ENCODE measurements at regions not wholly inside any gene's neighbourhood (a gene's known extent, or its start where the extent isn't known, plus 50 kb on each side); places are given as distances from the start of the nearest gene placed in this dataset.
"Not testable (repeated sequence)": the region's sequence is repeated elsewhere in the genome, so short reads cannot be mapped to it uniquely, and the experiment has no call there.

DNA sequence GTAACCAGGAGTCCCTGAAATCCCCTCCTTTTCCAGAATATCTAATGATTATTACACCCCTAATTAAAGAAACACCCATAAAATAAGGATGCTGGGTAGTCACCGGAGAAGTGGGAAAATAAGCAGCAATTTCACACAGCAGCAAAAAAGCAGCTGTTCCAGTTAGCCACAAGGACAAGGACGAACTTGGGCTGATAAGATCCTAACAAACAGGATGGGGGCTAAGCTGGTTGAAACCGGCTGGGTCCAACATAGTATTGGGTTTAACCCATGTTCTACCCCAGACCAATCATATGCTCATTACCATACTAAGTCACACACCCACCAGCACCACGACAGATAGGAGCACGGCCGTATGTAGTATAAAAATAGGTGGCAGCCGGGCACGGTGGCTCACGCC is 100.7 kb downstream of the RPL10L start:
- Histone ChIP-seq H3K9me2 (replicated peaks; ENCODE audit: insufficient read depth, low read length) (no peaks in the 10 kb centered on the region), H3K27me3 (replicated peaks; ENCODE audit: insufficient read depth, low read length) (no peaks in the 10 kb centered on the region), H3K4me3 (ENCODE audit: low read length) (no peak overlapping the region), H3K79me2 (ENCODE audit: low read length) (no peaks in the 10 kb centered on the region), H3K9me3 (replicated peaks; ENCODE audit: insufficient read depth, low read length) (no peaks in the 10 kb centered on the region), H3K4me2 (ENCODE audit: low read depth, low read length) (no peak overlapping the region), H2AFZ (ENCODE audit: low read length) (no peak overlapping the region), H3K27ac (ENCODE audit: low read length) (no peak overlapping the region), H3K36me3 (replicated peaks; ENCODE audit: insufficient read depth, low read length) (no peaks in the 10 kb centered on the region), H3F3A (ENCODE audit: insufficient read depth, low read length) (no peaks in the 10 kb centered on the region), H3K4me1 (ENCODE audit: low read length) (no peaks in the 10 kb centered on the region), H4K20me1 (ENCODE audit: insufficient read depth, low read length) (no peaks in the 10 kb centered on the region), H3K9ac (ENCODE audit: low read length) (no peak overlapping the region)
- no peak for TF ChIP-seq EZH2phosphoT487 (IDR thresholded peaks at IDR 0.05; ENCODE audit: low read length)
- no peak for TF ChIP-seq EZH2 (optimal IDR thresholded peaks at IDR 0.05; ENCODE audit: low read depth, low read length)
- TF ChIP-seq, protein P1, sequence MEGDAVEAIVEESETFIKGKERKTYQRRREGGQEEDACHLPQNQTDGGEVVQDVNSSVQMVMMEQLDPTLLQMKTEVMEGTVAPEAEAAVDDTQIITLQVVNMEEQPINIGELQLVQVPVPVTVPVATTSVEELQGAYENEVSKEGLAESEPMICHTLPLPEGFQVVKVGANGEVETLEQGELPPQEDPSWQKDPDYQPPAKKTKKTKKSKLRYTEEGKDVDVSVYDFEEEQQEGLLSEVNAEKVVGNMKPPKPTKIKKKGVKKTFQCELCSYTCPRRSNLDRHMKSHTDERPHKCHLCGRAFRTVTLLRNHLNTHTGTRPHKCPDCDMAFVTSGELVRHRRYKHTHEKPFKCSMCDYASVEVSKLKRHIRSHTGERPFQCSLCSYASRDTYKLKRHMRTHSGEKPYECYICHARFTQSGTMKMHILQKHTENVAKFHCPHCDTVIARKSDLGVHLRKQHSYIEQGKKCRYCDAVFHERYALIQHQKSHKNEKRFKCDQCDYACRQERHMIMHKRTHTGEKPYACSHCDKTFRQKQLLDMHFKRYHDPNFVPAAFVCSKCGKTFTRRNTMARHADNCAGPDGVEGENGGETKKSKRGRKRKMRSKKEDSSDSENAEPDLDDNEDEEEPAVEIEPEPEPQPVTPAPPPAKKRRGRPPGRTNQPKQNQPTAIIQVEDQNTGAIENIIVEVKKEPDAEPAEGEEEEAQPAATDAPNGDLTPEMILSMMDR (IDR thresholded peaks at IDR 0.05; ENCODE audit: low read length), result no peak
- no peak for DNase-seq

DNA sequence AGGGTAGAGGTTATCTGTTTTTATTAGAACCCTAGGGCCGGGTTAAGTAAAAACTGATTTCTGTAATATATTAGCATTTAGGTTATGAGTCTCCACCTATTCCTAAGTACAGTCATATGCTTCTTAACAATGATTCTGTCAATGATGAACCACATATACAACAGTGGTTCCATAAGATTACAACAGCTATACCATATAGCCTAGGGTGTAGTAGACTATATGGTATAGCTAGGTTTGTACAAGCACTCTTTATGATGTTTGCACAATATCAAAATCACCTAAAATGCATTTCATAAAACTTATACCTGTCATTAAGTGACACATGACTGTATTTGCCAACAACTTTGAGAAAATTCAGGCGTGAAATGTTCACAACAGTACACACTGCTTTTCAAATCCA is 110.6 kb downstream of the RPL10L start:
- no peak overlapping the region for H3K4me3 ChIP-seq (ENCODE audit: low read length)
- no peaks in the 10 kb centered on the region for H3K27me3 ChIP-seq (replicated peaks; ENCODE audit: insufficient read depth, low read length)
- H2AFZ ChIP-seq (ENCODE audit: low read length), result no peak overlapping the region
- H3K9me2 ChIP-seq (replicated peaks; ENCODE audit: insufficient read depth, low read length), result no peaks in the 10 kb centered on the region
- no peaks in the 10 kb centered on the region for H3K79me2 ChIP-seq (ENCODE audit: low read length)
- DNase-seq, result no peak
- H3F3A ChIP-seq (ENCODE audit: insufficient read depth, low read length), result no peaks in the 10 kb centered on the region
- no peak for TF ChIP-seq EZH2 (optimal IDR thresholded peaks at IDR 0.05; ENCODE audit: low read depth, low read length)
- H3K4me2 ChIP-seq (ENCODE audit: low read depth, low read length), result no peak overlapping the region
- H3K9ac ChIP-seq (ENCODE audit: low read length), result no peak overlapping the region
- no peaks in the 10 kb centered on the region for H4K20me1 ChIP-seq (ENCODE audit: insufficient read depth, low read length)
- H3K4me1 ChIP-seq (ENCODE audit: low read length), result no peaks in the 10 kb centered on the region
- no peak overlapping the region for H3K27ac ChIP-seq (ENCODE audit: low read length)
- H3K36me3 ChIP-seq (replicated peaks; ENCODE audit: insufficient read depth, low read length), result no peaks in the 10 kb centered on the region
- no peaks in the 10 kb centered on the region for H3K9me3 ChIP-seq (replicated peaks; ENCODE audit: insufficient read depth, low read length)

DNA sequence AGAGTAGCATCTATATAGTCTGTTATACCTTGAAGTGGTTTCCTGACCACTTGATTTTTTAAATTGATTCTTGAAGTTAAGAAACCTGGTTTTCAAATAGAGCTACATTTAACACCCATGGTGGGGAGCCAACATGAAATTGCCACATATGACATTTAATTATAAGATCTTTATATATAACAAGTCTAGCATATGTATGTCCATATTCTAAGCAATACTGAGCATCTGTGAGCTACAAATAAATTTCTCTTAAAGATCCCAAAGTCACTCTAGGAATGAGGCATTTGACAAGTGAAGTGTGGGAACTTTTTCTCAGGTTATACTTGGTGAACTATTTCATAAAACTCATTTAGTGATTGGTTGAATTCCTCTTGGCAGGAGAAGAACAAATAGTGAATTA is 132.5 kb downstream of the RPL10L start:
- Histone ChIP-seq H3F3A (ENCODE audit: insufficient read depth, low read length) (no peaks in the 10 kb centered on the region), H3K36me3 (replicated peaks; ENCODE audit: insufficient read depth, low read length) (no peaks in the 10 kb centered on the region), H3K9me3 (replicated peaks; ENCODE audit: insufficient read depth, low read length) (no peaks in the 10 kb centered on the region), H2AFZ (ENCODE audit: low read length) (no peak overlapping the region), H3K9ac (ENCODE audit: low read length) (no peak overlapping the region), H3K9me2 (replicated peaks; ENCODE audit: insufficient read depth, low read length) (no peaks in the 10 kb centered on the region), H4K20me1 (ENCODE audit: insufficient read depth, low read length) (no peaks in the 10 kb centered on the region), H3K27ac (ENCODE audit: low read length) (no peak overlapping the region), H3K4me2 (ENCODE audit: low read depth, low read length) (no peak overlapping the region), H3K4me3 (ENCODE audit: low read length) (no peak overlapping the region), H3K4me1 (ENCODE audit: low read length) (no peaks in the 10 kb centered on the region), H3K79me2 (ENCODE audit: low read length) (no peaks in the 10 kb centered on the region), H3K27me3 (replicated peaks; ENCODE audit: insufficient read depth, low read length) (no peaks in the 10 kb centered on the region)
- no peak for DNase-seq
- no peak for TF ChIP-seq EZH2phosphoT487 (IDR thresholded peaks at IDR 0.05; ENCODE audit: low read length)
- TF ChIP-seq, protein P1 (IDR thresholded peaks at IDR 0.05; ENCODE audit: low read length), result no peak
- no peak for TF ChIP-seq EZH2 (optimal IDR thresholded peaks at IDR 0.05; ENCODE audit: low read depth, low read length)

DNA sequence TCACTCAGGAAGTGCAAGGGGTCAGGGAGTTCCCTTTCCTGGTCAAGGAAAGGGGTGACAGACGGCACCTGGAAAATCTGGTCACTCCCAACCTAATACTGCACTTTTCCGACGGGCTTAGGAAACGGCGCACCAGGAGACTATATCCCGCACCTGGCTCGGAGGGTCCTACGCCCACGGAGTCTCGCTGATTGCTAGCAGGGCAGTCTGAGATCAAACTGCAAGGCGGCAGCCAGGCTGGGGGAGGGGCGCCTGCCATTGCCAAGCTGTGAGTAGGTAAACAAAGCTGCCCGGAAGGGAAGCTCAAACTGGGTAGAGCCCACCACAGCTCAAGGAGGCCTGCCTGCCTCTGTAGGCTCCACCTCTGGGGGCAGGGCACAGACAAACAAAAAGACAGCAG is 142.8 kb downstream of the RPL10L start:
- not testable (repeated sequence) for H3K36me3 ChIP-seq (replicated peaks; ENCODE audit: insufficient read depth, low read length); H3K27me3 ChIP-seq (replicated peaks; ENCODE audit: insufficient read depth, low read length); H2AFZ ChIP-seq (ENCODE audit: low read length)

More for the DNA sequence above, 142.8 kb downstream of the RPL10L start:
- DNase-seq; H3F3A ChIP-seq (ENCODE audit: insufficient read depth, low read length); H3K4me1 ChIP-seq (ENCODE audit: low read length); H3K9me2 ChIP-seq (replicated peaks; ENCODE audit: insufficient read depth, low read length); H3K79me2 ChIP-seq (ENCODE audit: low read length); H4K20me1 ChIP-seq (ENCODE audit: insufficient read depth, low read length); H3K9ac ChIP-seq (ENCODE audit: low read length); H3K9me3 ChIP-seq (replicated peaks; ENCODE audit: insufficient read depth, low read length); H3K4me3 ChIP-seq (ENCODE audit: low read length); H3K4me2 ChIP-seq (ENCODE audit: low read depth, low read length); H3K27ac ChIP-seq (ENCODE audit: low read length): not testable (repeated sequence)
